KOPT-K1 (cell line): ENCODE measurements at regions not wholly inside any gene's neighbourhood (a gene's known extent, or its start where the extent isn't known, plus 50 kb on each side); places are given as distances from the start of the nearest gene placed in this dataset.

Experiments used
- H3K27ac ChIP-seq: fragments of 200-600 bp; sonication (generic); 2 replicates; pipeline ENCODE4 v1.5.1; 2016; ENCODE audit warnings: antibody characterized with exemption, mild to moderate bottlenecking, low read depth, low read length; ENCODE audit not compliant: poor library complexity, severe bottlenecking
- H3K36me3 ChIP-seq: fragments of 200-600 bp; sonication (generic); 2 replicates; pipeline ENCODE4 v1.5.1; 2017; ENCODE audit warnings: antibody characterized with exemption, mild to moderate bottlenecking, low read length, moderate library complexity; ENCODE audit not compliant: insufficient read depth
- H3K9me3 ChIP-seq: fragments of 200-600 bp; sonication (generic); 2 replicates; pipeline ENCODE4 v1.5.1; 2017; ENCODE audit warnings: antibody characterized with exemption, low read length, mild to moderate bottlenecking; ENCODE audit not compliant: insufficient read depth, poor library complexity, severe bottlenecking

- no peaks in the 10 kb centered on the region for H3K9me3 ChIP-seq
- no peak overlapping the region for H3K27ac ChIP-seq
- no peaks in the 10 kb centered on the region for H3K36me3 ChIP-seq
Measured at GRCh38 chr2:223203971-223204929, 152.3 kb downstream of the KCNE4 start.

- Histone ChIP-seq H3K9me3 (peaks cover 8% of the 10 kb centered on the region), H3K27ac (no peak overlapping the region), H3K36me3 (no peaks in the 10 kb centered on the region)
Measured at GRCh38 chr2:223210489-223210888, 158.5 kb downstream of the KCNE4 start.

- H3K36me3 ChIP-seq, result no peaks in the 10 kb centered on the region
- H3K9me3 ChIP-seq, result peaks cover 8% of the 10 kb centered on the region
Measured at GRCh38 chr2:223214394-223215253, 162.6 kb downstream of the KCNE4 start.

GRCh38 chr2:223215254-223215516 is 163.2 kb downstream of the KCNE4 start:
- no peak overlapping the region for H3K27ac ChIP-seq
- H3K36me3 ChIP-seq, result no peaks in the 10 kb centered on the region
- H3K9me3 ChIP-seq, result peaks cover 7% of the 10 kb centered on the region

More at GRCh38 chr2:223214394-223215253, 162.6 kb downstream of the KCNE4 start:
- H3K27ac ChIP-seq, result no peak overlapping the region

- Histone ChIP-seq H3K9me3 (no peaks in the 10 kb centered on the region), H3K27ac (no peak overlapping the region), H3K36me3 (no peaks in the 10 kb centered on the region)
Measured at GRCh38 chr2:223217373-223217772, 165.4 kb downstream of the KCNE4 start.

- H3K9me3 ChIP-seq, result no peaks in the 10 kb centered on the region
- H3K36me3 ChIP-seq, result no peaks in the 10 kb centered on the region
- no peak overlapping the region for H3K27ac ChIP-seq
Measured at GRCh38 chr2:223218587-223219178, 166.7 kb downstream of the KCNE4 start.

- H3K27ac ChIP-seq, result no peak overlapping the region
Measured at GRCh38 chr2:223219872-223220657, 168.1 kb downstream of the KCNE4 start.

GRCh38 chr2:223220658-223220925 is 168.6 kb downstream of the KCNE4 start:
- H3K27ac ChIP-seq, result no peak overlapping the region
- H3K36me3 ChIP-seq, result no peaks in the 10 kb centered on the region

More at GRCh38 chr2:223219872-223220657, 168.1 kb downstream of the KCNE4 start:
- Histone ChIP-seq H3K36me3 (no peaks in the 10 kb centered on the region), H3K9me3 (no peaks in the 10 kb centered on the region)

GRCh38 chr2:223221139-223221835 is 169.3 kb downstream of the KCNE4 start:
- Histone ChIP-seq H3K36me3 (no peaks in the 10 kb centered on the region), H3K9me3 (no peaks in the 10 kb centered on the region), H3K27ac (no peak overlapping the region)

More at GRCh38 chr2:223220658-223220925, 168.6 kb downstream of the KCNE4 start:
- no peaks in the 10 kb centered on the region for H3K9me3 ChIP-seq

- Histone ChIP-seq H3K9me3 (no peaks in the 10 kb centered on the region), H3K36me3 (no peaks in the 10 kb centered on the region), H3K27ac (no peak overlapping the region)
Measured at GRCh38 chr2:223222397-223222796, 170.4 kb downstream of the KCNE4 start.

GRCh38 chr2:223223156-223223555 is 171.2 kb downstream of the KCNE4 start:
- H3K27ac ChIP-seq, result no peak overlapping the region
- H3K36me3 ChIP-seq, result no peaks in the 10 kb centered on the region
- no peaks in the 10 kb centered on the region for H3K9me3 ChIP-seq

- Histone ChIP-seq H3K9me3 (no peaks in the 10 kb centered on the region), H3K27ac (no peak overlapping the region), H3K36me3 (no peaks in the 10 kb centered on the region)
Measured at GRCh38 chr2:223225266-223225665, 173.3 kb downstream of the KCNE4 start.

GRCh38 chr2:223226264-223226663 is 174.3 kb downstream of the KCNE4 start:
- no peaks in the 10 kb centered on the region for H3K36me3 ChIP-seq
- no peak overlapping the region for H3K27ac ChIP-seq
- no peaks in the 10 kb centered on the region for H3K9me3 ChIP-seq

- Histone ChIP-seq H3K36me3 (no peaks in the 10 kb centered on the region), H3K27ac (no peak overlapping the region), H3K9me3 (no peaks in the 10 kb centered on the region)
Measured at GRCh38 chr2:223227338-223227737, 175.3 kb downstream of the KCNE4 start.
